Vagina (tissue), 2 donors: ENCODE measurements at regions not wholly inside any gene's neighbourhood (a gene's known extent, or its start where the extent isn't known, plus 50 kb on each side); places are given as distances from the start of the nearest gene placed in this dataset.
"Not testable (repeated sequence)": the region's sequence is repeated elsewhere in the genome, so short reads cannot be mapped to it uniquely, and the experiment has no call there.

Source experiments
- DNase-seq, 2 donors: peaks; one replicate each; pipeline ENCODE4 v3.0.0-alpha.2; 2017; ENCODE audit errors: extremely low spot score in 2 of 2
- H3K27ac ChIP-seq: fragments of 200-600 bp; sonication (generic); one replicate; pipeline ENCODE4 v1.5.1; 2019
- H3K27me3 ChIP-seq: fragments of 200-600 bp; sonication (generic); one replicate; pipeline ENCODE4 v1.5.1; 2019
- H3K36me3 ChIP-seq, 2 donors: fragments of 200-600 bp; sonication (generic); one replicate each; pipeline ENCODE4 v1.5.1; 2017 to 2019
- H3K4me1 ChIP-seq: fragments of 200-600 bp; sonication (generic); one replicate; pipeline ENCODE4 v1.5.1; 2019
- H3K4me3 ChIP-seq, 2 donors: fragments of 200-600 bp; sonication (generic); 1 replicate in 1 of 2; 2 replicates in 1 of 2; pipeline ENCODE4 v1.5.1; 2016 to 2019
- H3K9me3 ChIP-seq: fragments of 200-600 bp; sonication (generic); one replicate; pipeline ENCODE4 v1.5.1; 2019
- CTCF ChIP-seq, 3 experiments: fragments of 450-650 bp in 2 of 3; fragments of 200-600 bp in 1 of 3; sonication (generic) in 1 of 3; IDR thresholded peaks; one replicate each; pipeline ENCODE4 v1.5.1; 2017 to 2019; ENCODE audit warnings: antibody characterized with exemption in 3 of 3, mild to moderate bottlenecking in 2 of 3, moderate library complexity in 2 of 3
- POLR2A ChIP-seq, 2 donors: fragments of 450-650 bp; IDR thresholded peaks; one replicate each; pipeline ENCODE4 v1.6.1; 2017; ENCODE audit warnings: antibody characterized with exemption in 2 of 2, mild to moderate bottlenecking in 2 of 2, moderate library complexity in 2 of 2
- POLR2AphosphoS5 ChIP-seq, 2 donors: sonication (generic); formaldehyde crosslinking; IDR thresholded peaks; one replicate each; pipeline ENCODE4 v1.9.0; 2017; ENCODE audit warnings: antibody characterized with exemption in 2 of 2, mild to moderate bottlenecking in 2 of 2, low read depth in 1 of 2; ENCODE audit not compliant: insufficient read depth in 1 of 2
- intact Hi-C: fragments of 100-400 bp; cut with DNase I; formaldehyde crosslinking; loops from one replicate; pipeline ENCODE4 v1.15.1; 2023

GRCh38 chr4:60463857-60464502 is 736.1 kb upstream of the ADGRL3 start:
- intact Hi-C loops, result no loop called here
- Histone ChIP-seq H3K4me3 (no peak overlapping the region), H3K36me3 (no peaks in the 10 kb centered on the region), H3K27me3 (no peaks in the 10 kb centered on the region), H3K27ac (no peak overlapping the region), H3K4me1 (no peaks in the 10 kb centered on the region), H3K9me3 (peaks cover 3% of the 10 kb centered on the region)
- TF ChIP-seq POLR2A (IDR thresholded peaks at IDR 0.05) (no peak), CTCF (IDR thresholded peaks at IDR 0.05) (no peak), POLR2AphosphoS5 (IDR thresholded peaks at IDR 0.05; ENCODE audit: insufficient read depth in 1 of 2, low read depth in 1 of 2) (no peak)
- DNase-seq, result no peak

- no peaks in the 10 kb centered on the region for H3K9me3 ChIP-seq
- TF ChIP-seq POLR2AphosphoS5 (IDR thresholded peaks at IDR 0.05; ENCODE audit: insufficient read depth in 1 of 2, low read depth in 1 of 2) (no peak), CTCF (IDR thresholded peaks at IDR 0.05) (no peak), POLR2A (IDR thresholded peaks at IDR 0.05) (no peak)
- no peaks in the 10 kb centered on the region for H3K27me3 ChIP-seq
- intact Hi-C loops, result no loop called here
- H3K4me1 ChIP-seq, result no peaks in the 10 kb centered on the region
- DNase-seq, result no peak
- no peaks in the 10 kb centered on the region for H3K36me3 ChIP-seq
- no peak overlapping the region for H3K4me3 ChIP-seq
- H3K27ac ChIP-seq, result no peak overlapping the region
Observed at GRCh38 chr4:60482921-60483351, 717.2 kb upstream of the ADGRL3 start.

GRCh38 chr4:60485276-60485675 is 714.9 kb upstream of the ADGRL3 start:
- no peak for TF ChIP-seq CTCF (IDR thresholded peaks at IDR 0.05)
- no peak for TF ChIP-seq POLR2A (IDR thresholded peaks at IDR 0.05)
- no peak for TF ChIP-seq POLR2AphosphoS5 (IDR thresholded peaks at IDR 0.05; ENCODE audit: insufficient read depth in 1 of 2, low read depth in 1 of 2)
- intact Hi-C loops, result no loop called here
- Histone ChIP-seq H3K36me3 (no peaks in the 10 kb centered on the region), H3K27me3 (no peaks in the 10 kb centered on the region), H3K4me3 (no peak overlapping the region), H3K4me1 (no peaks in the 10 kb centered on the region), H3K27ac (no peak overlapping the region), H3K9me3 (no peaks in the 10 kb centered on the region)
- DNase-seq, result no peak

GRCh38 chr4:60487118-60487761 is 712.9 kb upstream of the ADGRL3 start:
- H3K9me3 ChIP-seq, H3K27ac ChIP-seq, H3K36me3 ChIP-seq, DNase-seq, H3K27me3 ChIP-seq, H3K4me1 ChIP-seq, intact Hi-C loops, H3K4me3 ChIP-seq: not testable (repeated sequence)

GRCh38 chr4:60500810-60501209 is 699.3 kb upstream of the ADGRL3 start:
- no peak for DNase-seq
- Histone ChIP-seq H3K4me3 (no peak overlapping the region), H3K4me1 (no peaks in the 10 kb centered on the region), H3K9me3 (no peaks in the 10 kb centered on the region), H3K36me3 (no peaks in the 10 kb centered on the region), H3K27me3 (no peaks in the 10 kb centered on the region), H3K27ac (no peak overlapping the region)
- intact Hi-C loops, result loop anchor here (5.0 kb wide), 1 partner anchor 1191 kb away; no protein-coding TSS in a partner anchor
- TF ChIP-seq POLR2AphosphoS5 (IDR thresholded peaks at IDR 0.05; ENCODE audit: insufficient read depth in 1 of 2, low read depth in 1 of 2), result no peak
- no peak for TF ChIP-seq POLR2A (IDR thresholded peaks at IDR 0.05)
- TF ChIP-seq CTCF (IDR thresholded peaks at IDR 0.05), result no peak
